Umbilical cord (tissue), 1 donor: ENCODE measurements at regions not wholly inside any gene's neighbourhood (a gene's known extent, or its start where the extent isn't known, plus 50 kb on each side); places are given as distances from the start of the nearest gene placed in this dataset.
"Not testable (repeated sequence)": the region's sequence is repeated elsewhere in the genome, so short reads cannot be mapped to it uniquely, and the experiment has no call there.

Source experiments
- DNase-seq: peaks from one replicate; pipeline ENCODE4 v3.0.0-alpha.2; 2015; ENCODE audit warnings: low spot score

GRCh38 chrX:44785652-44786051 lies 58.2 kb upstream of the DUSP21 start:
- DNase-seq = no peak

GRCh38 chrX:44784241-44784640 lies 59.6 kb upstream of the DUSP21 start:
- no peak for DNase-seq

GRCh38 chrX:44778254-44778653 lies 65.6 kb upstream of the DUSP21 start:
- no peak for DNase-seq

DNA sequence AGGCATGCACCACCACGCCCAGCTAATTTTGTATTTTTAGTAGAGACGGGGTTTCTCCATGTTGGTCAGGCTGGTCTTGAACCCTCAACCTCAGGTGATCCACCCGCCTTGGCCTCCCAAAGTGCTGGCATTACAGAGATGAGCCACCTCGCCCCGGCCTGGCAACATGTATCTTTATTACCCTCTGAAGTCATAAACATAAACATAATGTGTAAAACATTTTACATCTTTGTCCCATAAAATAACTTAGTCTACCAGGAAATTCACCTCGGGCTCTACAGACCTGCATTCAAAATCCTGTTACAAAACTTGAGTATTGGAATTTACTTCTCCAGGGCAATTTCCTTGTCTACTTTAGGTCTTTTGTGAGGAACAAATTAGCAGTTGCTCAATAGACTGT lies 68.1 kb upstream of the DUSP21 start:
- no peak for DNase-seq

DNA sequence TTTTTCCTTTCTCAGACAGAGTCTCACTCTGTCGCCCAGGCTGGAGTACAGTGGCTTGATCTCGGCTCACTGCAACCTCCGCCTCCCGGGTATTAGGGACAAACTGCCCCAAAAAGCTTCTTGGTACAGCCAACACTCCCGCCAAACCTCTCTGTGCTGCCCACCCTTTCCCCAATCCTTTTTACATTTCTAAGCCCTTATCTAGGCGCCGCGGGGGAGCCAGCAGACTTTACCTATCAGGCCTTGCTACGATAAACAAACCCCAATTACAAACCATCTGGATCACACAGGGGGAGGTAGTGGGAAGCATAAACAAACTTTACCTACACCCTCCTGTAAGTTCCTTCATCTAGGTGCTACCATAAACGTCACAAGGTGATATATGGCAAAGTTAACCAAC lies 69.8 kb upstream of the DUSP21 start:
- not testable (repeated sequence) for DNase-seq

DNA sequence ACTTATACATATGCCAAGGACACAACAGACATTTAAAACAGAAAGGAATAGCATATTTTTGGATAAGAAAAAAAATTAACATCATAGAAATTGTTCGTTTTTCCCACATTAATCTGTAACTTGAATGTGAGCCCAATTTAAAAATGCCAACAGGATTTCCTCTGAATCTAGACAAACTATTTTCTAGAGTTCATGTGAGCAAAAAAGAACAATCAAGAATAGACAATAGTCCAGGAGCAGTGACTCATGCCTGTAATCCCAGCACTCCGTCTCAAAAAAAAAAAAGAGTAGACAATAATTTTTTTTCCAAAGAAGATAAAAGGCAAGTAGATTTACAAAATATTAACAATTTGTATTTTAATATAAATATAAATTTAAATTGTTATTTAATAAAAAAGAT lies 73.7 kb upstream of the DUSP21 start:
- no peak for DNase-seq

GRCh38 chrX:44767308-44767707 lies 76.5 kb upstream of the DUSP21 start:
- no peak for DNase-seq

- DNase-seq = no peak
These were observed 78.3 kb upstream of the DUSP21 start for GRCh38 chrX:44765556-44765955.

DNA sequence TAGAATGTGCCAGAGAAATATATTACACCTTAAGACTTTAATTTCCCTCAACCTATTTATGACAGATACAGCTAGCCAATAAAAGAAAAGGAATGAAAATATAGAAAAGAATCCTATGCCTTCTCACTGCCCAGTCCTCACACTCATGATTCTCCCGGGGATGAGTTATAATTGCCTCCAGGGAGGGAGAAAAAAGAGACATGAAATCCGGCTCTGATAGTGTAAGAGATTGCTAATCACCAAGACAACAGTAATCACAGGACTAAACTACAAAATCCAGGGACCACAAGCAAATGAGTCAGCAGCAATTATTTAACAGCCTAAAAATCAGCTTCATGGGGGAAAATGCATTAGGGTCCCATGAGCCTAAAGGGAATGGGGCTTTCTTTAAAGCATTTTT lies 95.9 kb upstream of the DUSP21 start:
- DNase-seq = peak; percentile 0

- no peak for DNase-seq
These were observed 96.5 kb upstream of the DUSP21 start for GRCh38 chrX:44747317-44747716.

GRCh38 chrX:44744799-44745198 lies 99.0 kb upstream of the DUSP21 start:
- DNase-seq = no peak

DNA sequence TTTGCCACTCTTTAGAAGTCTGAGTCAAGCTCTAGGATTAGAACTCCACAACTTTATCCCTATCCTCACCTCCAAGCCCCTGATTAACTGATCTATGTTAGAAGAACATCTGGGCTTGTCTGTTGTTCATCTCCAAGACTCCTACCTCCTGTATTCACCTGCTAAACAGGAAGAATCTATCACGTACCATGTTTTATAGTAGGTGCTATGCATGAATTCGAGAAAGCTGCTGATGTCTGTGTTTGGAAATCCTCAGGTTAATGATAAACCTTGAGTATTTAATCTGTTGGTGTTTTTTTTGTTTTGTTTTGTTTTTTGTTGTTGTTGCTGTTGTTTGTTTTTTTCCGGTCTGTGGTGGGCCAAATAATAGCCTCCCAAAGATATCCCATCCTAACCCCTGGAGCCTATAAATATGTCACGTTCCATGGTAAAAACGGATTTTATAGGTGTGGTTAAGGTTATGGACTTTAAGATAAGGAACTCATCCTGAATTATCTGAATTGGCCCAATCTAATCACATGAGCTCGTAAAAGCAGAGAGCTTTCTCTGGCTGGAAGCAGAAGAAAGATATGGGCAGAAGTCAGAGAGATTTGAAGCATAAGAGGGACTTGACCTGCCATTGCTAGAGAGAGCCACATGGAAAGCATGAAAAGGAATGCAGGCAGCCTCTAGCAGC lies 101.2 kb upstream of the DUSP21 start:
- peak; percentile 30 for DNase-seq

GRCh38 chrX:44741859-44742258 lies 102.0 kb upstream of the DUSP21 start:
- not testable (repeated sequence) for DNase-seq

DNA sequence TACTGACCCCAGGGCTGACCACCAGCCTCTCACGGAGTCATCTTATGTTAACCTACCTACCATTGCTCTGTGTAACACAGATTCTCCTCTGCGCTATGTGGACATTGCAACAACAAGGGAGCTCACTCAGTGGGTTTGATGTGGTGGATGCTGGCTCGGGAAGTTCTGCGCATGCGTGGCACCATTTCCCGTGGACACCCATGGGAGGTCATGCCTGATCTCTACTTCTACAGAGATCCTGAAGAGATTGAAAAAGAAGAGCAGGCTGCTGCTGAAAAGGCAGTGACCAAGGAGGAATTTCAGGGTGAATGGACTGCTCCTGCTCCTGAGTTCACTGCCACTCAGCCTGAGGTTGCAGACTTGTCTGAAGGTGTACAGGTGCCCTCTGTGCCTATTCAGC lies 102.4 kb upstream of the DUSP21 start:
- not testable (repeated sequence) for DNase-seq

GRCh38 chrX:44735498-44735897 lies 108.3 kb upstream of the DUSP21 start:
- no peak for DNase-seq

DNA sequence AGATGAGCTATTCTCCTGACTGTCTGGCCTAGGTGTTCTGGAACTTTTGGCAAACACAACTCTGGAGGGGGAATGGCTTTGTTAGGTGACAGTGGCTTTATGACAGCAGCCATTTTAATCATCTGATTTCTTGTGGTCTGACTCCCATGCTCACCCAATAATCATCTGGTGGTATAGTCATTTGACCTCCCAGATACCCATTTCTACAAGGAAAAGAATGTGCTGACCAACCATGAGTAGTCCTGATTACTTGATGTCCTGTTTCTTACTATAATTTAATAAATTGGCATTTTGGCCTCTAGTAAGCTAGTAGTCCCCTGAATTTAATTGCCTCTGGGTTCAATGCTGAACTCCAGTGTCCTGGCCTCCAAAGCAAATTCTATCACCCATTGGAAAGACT lies 109.9 kb upstream of the DUSP21 start:
- DNase-seq = no peak

GRCh38 chrX:44731160-44731559 lies 112.7 kb upstream of the DUSP21 start:
- DNase-seq = no peak

DNA sequence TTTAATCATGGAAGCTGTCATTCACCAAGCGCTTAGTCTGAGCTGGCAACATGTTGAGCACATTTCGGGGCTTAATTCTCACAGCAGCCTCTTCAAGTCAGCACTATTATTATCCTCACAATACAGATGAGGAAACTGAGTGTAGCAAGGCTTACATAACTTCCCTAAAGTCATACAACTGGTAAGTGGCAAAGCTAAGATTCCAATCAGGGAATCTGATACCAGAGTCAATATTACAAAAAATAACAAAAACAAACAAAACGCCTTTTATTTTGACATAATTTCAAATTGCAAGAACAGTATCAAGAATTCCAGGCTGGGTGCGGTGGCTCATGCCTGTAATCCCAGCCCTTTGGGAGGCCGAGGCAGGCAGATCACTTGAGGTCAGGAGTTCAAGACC lies 120.4 kb upstream of the DUSP21 start:
- no peak for DNase-seq

- no peak for DNase-seq
These were observed 135.4 kb upstream of the DUSP21 start for GRCh38 chrX:44708470-44708869.

- no peak for DNase-seq
These were observed 137.8 kb upstream of the DUSP21 start for GRCh38 chrX:44705817-44706551.

DNA sequence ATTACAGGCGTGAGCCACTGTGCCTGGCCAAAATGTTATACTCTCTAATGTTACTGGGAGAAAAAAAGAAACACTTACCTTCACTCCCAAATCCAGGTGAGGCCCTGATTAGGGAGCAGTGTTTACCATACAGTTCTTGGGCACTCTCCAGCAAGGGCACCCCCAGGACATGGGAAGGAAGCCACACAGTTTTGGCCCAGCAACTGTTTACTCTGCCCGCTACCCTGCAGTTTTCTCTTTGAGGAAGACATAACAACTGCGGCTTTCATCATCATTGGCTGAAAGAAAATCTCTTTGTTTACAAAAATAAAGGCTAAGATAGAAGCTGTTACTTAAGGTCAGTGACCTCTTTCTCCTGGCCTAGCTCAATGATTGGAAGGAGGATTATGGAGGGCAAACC lies 145.5 kb upstream of the DUSP21 start:
- DNase-seq = no peak

DNA sequence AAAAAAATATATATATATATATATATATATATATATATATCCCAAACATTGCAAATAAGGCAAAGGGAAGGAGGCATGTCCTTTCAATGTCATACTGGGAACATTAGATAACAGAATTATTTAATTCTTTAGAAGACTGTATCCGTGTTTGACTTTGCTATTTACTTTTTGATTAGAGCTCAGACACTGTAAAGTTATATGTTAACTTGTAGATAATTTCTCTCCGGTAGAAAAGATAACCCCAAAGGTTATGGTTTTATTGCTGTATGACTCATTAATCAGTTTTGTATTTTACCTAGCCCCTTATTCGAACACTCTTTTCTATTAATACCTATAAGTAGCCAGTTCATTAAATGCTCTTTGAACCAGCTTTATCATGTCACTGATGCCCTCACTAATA lies 150.6 kb upstream of the DUSP21 start:
- DNase-seq = no peak

DNA sequence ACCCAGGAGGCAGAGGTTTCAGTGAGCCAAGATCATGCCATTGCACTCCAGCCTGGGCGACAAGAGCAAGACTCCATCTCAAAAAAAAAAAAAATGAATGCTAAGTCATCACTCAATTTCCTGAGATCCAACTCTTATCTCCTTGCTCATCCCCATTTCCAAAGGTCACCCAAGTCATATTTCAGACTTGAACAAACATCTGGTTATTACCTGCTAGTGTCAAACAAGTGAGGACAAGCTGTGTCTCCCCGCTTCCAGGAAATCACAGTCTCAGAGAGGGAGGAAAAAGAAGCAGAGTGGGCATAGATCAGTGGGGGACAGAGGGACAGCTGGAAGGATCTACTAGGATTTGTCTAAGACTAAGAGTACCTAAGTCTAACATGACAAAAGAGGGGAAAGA lies 147.5 kb upstream of the FUNDC1 start:
- no peak for DNase-seq
